ENCODE measurements at regions not wholly inside any gene's neighbourhood (a gene's known extent, or its start where the extent isn't known, plus 50 kb on each side); places are given as distances from the start of the nearest gene placed in this dataset.
A peak's percentile ranks its signal among the peaks of the same experiment; 100 is the strongest.
"Not testable (repeated sequence)": the region's sequence is repeated elsewhere in the genome, so short reads cannot be mapped to it uniquely, and the experiment has no call there.

DNA sequence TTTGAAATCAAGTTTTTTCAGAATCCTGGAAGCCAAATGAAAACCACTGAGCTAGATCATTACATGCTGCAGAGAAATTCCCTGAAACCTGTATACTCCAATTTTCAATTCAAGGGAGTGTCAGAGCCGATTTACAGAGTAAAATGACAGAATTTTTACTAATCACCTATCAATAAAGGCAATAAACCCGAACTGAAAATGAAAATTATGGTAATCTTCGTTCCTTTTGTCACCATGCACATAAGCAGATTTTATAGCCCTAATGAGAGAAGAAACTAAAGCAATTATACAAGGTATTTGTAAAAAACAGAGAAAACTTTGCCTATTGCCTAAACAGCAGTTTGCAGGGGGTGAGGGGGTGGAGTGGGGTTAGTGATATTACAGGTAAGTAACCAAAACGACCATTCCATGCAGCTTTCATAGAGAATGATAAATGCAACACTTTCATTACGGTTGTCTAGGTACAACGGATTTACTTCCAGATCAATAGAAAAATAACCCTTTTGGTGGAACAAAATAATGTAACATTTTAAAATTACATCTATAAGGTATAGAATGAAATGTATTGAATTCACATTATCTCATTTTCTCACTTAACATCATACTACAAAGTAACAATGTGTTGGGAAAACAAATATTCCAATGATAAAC, 115.2 kb upstream of the BEND6 start:
- DNase-seq (ENCODE audit: low spot score) (no peak), FAIRE-seq (no peak)

DNA sequence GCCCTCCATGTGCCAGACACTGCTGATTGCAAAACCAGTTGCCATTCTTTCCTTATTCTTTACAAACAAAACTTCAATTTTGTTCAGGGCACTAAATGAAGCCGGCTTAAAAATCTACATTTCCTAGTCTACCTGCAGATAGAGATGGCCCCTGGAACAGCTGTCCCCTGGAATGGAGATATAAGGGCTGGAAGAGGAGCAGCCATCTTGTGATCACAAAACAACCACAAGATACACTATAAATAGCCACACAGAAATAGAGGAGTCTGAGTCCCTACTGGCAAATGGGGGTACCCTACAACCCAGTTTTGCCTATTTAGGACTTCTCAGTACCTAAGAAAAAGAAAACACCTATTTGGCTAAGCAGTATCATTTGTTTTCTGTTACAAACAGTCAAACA, 115.9 kb upstream of the BEND6 start:
- FAIRE-seq (peak; percentile 32), DNase-seq (ENCODE audit: low spot score) (no peak)

DNA sequence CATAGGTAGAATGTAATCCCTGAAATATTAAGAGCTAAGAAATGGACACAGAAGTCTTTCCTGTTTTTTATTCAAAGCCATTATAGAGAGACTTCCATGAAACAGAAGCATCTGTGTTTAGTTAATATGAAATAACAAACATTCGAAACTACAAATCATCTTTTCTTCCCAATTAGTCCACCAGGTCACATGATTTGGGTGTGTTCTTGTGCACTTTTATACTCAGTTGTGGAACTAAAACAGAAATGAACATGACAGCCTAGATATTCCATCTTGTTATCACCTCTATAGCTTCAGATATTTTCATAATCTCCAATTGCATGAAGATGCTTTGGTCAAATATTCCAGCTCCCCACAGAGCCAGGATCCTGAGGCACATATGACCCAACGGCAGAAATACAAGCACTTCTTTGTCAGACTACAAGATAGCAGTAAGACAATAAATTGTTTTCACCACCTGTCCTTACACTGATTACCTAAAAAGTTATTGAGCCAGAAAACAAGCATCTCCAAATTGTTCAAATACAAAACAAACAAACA, 116.8 kb upstream of the BEND6 start:
- DNase-seq (ENCODE audit: low spot score), result no peak
- FAIRE-seq, result no peak

DNA sequence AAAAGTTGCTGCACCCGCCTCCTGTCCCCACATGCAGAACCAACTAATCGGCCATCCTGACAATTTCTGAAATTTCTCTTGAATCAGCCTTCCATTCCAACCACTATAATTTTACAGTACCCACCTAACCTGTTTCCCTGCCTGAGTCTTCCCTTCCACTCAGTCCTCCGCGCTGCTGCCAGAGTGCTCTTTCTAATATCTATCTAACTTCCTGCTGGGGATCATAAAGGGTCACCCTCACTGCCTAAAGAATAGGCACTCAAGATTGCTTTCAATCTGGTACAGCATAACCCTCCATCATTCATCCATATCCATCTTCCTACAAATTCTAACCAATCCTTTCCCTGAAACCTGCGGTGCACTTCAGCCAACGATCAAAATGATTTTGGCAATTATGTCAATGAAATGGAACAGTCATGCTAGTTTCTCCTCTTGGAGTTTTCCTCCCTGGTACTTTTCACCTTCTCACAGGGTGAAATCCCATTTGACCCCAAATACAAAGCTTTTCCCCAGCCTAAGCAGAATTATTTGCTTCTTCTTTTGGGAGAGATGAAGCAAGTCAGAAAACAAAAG, 117.5 kb upstream of the BEND6 start:
- DNase-seq (ENCODE audit: low spot score) (no peak), FAIRE-seq (no peak)

DNA sequence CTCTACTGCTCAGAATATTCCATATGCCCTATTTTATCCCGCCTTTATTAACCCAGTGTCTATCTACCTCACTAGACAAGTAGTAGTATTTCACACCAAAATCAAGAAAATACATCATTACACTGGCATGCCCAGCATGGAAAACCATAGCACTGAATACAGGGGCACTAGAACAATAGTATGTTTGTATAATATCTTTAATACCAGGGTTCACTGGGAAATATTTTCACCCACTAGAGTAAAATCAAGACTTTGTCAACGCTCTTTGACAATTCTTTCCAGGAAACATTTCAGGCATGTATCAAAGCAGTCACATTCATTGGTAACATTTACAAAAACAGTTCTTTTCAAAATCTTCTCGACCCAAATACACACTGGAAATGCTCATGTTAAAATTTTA, 119.3 kb upstream of the BEND6 start:
- no peak for FAIRE-seq
- DNase-seq (ENCODE audit: low spot score), result no peak

DNA sequence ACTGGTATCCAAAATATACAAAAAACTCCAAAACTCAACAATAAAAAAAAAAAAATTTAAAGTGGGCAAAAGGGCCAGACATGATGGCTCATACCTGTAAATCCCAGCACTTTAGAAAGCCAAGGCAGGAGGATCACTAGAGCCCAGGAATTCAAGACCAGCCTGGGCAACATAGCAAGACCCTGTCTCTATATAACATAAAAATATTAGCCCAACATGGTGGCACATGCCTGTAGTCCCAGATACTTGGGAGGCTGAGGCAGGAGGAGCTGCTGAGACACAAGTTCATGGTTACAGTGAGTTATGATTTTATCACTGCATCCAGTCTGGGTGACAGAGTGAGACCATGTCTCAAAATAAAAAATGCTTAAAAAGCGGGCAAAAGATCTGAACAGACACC, 121.0 kb upstream of the BEND6 start:
- DNase-seq (ENCODE audit: low spot score) (no peak), FAIRE-seq (peak; percentile 5)

DNA sequence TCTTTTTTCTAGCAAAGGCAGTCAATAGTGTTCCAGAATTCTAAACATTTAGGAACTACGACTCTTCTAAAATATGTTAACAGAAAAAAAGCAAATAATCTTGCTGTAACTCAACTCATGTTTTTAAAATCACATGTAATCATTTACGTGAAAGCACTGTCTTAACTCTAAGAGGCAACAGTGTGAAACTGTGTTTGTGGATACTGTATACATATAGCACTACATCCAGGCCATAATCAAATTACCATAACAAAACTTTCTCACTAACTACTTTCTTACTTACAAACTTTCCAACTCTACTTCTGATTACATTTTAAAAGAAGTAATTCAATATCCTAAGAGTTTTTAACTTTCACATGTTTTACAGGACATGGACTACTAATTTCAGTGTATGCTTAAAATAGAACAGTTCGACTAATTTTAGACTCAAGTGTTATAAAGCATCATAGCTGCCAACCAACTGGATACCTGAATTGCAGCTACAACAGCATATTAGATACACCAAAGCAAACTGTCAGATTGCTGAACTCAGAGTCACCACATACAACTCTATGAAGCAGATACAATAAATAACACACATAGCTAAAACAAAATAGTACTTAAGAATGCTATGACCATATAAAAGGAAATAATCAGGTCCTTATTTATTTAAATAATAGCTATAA, 121.6 kb upstream of the BEND6 start:
- DNase-seq (ENCODE audit: low spot score) (no peak), FAIRE-seq (no peak)

DNA sequence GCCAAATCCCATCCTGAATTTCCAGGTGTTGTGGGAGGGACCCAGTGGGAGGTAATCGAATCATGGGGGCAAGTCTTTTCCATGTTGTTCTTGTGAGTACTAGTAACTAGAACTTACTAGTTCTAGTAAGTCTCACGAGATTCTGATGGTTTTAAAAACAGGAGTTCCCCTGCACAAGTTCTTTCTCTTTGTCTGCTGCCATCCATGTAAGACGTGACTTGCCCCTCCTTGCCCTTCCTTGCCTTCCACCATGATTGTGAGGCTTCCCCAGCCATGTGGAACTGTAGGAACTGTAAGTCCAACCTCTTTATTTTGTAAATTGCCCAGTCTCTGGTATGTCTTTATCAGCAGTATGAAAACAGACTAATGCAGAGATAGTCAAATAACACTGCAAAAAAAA, 122.7 kb upstream of the BEND6 start:
- DNase-seq (ENCODE audit: low spot score) (no peak), FAIRE-seq (no peak)

DNA sequence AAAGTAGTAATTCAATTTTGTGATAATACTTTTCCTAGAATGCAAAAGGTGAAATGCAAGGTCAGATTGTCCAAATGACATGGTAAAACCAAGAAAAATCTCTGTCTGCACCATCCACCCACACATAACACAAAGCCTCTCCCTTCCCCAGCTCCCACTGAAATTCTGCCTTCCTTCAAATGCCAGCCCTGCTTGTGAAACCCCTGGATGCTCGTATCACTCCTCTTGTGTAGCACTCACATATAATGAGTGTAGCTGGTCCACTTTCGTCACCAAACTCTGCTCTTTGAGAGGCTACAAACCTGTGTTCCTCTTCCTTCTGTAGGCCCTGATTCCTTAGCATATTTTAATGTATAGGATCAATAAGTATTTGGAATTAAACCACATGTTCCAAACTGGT, 123.6 kb upstream of the BEND6 start:
- DNase-seq (ENCODE audit: low spot score) (no peak), FAIRE-seq (no peak)

DNA sequence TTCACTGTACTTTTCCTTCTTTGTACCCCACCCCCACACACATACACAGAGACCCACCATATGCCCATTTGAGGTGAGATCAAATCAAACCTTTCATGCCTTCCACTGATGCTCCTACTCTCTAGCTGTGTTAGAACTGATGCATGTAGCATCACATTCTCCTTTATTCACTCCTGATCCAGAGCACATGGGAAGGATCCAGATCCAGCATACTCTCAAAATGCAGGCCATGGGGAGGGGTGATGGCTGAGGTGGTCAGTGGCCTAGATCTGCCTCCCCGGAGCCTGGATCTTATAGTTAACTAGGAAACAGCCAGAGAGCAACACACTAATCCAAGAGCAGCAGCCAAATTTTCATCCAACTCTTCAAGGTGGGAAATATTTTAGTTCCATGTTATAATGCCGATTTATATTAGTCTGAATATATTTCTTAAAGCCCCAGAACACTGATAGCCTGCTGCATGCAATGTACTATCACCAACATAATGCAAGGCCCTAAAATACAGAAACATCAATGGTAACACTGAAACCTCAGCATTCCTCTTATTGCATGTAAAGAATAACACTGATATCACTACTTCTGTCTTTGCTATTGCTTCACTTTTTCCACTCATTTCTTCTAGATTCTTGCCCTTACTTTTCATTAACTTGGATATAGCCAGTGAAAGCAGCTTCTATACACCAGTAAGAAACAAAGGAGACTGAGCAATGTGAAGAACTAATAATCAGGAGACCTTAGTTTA, 126.8 kb upstream of the BEND6 start:
- FAIRE-seq, result peak; percentile 37
- DNase-seq (ENCODE audit: low spot score), result no peak

DNA sequence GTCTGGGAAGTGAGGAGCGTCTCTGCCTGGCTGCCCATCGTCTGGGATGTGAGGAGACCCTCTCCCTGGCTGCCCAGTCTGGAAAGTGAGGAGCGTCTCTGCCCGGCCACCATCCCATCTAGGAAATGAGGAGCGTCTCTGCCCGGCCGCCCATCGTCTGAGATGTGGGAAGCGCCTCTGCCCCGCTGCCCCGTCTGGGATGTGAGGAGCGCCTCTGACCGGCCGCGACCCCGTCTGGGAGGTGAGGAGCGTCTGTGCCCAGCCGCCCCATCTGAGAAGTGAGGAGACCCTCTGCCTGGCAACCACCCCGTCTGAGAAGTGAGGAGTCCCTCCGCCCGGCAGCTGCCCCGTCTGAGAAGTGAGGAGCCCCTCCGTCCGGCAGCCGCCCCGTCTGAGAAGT, 130.5 kb upstream of the BEND6 start:
- not testable (repeated sequence) for DNase-seq (ENCODE audit: low spot score); FAIRE-seq

DNA sequence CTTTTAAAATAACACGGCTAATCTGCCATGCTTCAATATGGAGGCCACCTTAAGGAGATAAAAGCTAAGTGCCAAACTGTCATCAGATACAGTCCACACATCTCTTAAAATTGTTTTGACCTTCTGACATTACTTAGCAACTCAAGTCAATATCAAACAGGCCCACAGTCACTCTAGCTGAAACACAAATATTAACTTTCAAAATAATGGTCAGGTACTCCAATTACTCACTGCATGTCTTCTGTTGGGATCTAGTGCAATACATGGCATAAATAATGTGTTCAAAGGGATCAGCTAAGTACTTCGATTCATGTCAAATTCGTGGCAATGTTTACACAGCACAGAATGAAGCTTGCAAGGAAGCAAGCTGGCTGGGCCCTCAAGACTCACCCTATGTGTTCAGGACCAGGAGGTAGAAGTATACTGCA, 133.9 kb upstream of the BEND6 start:
- DNase-seq (ENCODE audit: low spot score) (no peak), FAIRE-seq (peak; percentile 13)

DNA sequence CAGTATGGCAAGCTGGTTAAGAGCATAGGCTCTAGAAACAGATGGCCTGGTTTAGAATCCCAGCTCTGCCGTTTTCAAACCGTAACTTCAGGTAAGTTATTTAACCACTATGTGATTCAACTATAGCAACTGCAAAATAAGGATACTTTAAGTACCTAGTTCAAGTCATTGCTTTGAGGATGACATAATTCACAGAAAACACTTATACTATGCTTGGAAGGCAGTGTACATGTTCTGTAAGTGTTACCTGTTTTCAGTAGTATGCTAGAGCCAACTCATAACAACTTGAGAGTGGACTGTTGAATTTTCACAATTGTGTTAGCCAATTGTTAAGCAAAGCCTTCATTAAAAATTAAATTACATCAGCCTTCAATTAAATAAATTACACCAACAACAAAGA, 134.8 kb upstream of the BEND6 start:
- no peak for FAIRE-seq
- no peak for DNase-seq (ENCODE audit: low spot score)

DNA sequence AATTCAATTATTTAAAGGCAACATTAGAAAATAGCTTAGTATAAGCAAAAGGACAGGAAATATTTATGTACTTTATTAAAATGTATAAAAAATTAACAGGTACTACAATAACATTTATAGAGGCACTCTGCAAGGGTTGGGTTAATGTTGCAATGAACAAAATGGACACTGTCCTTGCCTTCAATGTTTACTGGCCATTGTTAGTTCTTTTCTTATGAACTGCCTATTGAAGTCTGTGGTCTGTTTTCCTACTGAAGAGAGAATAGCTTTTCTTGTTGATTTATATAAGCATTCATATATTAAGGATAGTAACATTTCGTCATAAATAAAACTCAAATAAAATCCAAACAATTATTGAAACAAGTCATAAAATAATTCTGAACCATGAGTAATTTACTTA, 135.3 kb upstream of the BEND6 start:
- DNase-seq (ENCODE audit: low spot score) (no peak), FAIRE-seq (no peak)

DNA sequence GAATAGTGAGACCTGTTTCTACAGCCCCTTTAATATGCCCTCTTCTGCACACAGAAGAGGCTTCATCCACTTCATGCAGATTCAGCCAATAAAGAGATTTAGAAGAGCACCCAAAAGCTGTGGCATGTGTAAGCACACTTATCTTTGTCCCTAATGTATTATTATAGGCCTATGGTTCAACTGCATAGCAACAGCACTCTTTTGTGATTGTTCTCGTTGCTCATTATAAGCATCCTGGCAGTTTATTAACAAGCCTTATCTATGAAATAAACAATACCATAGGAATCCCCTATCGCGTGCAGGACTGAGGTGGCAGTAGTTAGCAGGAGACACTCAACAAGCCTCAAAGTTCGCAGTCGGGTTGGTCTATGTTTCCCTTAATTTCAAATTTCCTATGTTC, 138.5 kb upstream of the BEND6 start:
- no peak for DNase-seq (ENCODE audit: low spot score)
- FAIRE-seq, result no peak

DNA sequence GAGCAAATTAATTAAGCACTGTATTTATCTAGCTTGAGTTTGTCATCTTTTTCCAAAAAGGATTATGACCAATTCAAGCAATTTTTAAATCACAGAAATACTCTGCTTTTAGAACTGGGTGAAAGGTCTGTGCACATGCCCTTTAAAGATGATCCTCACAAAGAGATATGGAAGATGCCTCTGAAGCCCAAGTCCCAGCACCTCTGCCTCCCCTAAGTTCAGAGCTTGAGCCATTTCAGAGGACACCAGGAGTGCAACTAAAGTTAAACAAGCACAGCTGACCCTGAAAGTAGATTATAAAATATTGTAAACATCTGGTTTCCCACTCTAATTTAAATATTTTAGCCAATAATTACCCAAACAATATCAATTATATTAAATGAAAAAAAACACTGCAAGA, 139.5 kb upstream of the BEND6 start:
- no peak for FAIRE-seq
- no peak for DNase-seq (ENCODE audit: low spot score)

DNA sequence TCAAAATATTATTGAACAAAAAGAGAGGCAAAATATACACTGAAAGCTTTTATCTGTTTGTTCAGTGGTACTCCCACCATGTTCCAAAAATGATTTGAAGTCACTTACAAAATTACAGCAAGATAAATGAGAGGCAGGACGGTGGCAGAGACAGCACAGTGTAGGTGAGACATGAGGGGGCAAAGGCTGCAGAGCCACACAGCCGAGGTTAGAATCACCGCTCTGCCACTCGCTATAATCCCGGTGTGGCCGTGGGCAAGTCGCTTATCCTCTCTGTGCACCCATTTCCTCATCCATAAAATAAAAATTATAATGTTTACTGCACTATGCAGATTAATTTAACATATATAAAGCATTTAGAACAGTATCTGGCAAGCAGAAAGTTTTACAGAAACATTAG, 140.1 kb upstream of the BEND6 start:
- FAIRE-seq (no peak), DNase-seq (ENCODE audit: low spot score) (no peak)

DNA sequence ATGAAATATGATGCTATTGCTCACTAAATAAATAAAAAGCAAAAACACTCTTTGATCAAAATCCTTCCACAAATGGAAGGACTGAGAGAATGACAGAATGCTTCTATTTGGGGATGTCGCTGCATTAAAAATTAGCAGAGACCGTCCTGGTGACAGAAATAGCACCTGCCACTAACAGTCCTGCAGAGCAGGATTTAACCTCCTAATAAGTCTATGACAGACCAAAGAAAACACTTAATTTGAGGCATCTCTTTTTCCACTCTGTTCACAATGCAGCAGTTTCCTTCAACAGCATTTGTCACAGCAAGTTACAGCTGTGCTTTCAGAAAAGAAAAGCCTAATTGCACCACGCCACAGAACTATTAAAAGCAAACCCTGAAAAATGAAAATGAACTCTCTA, 140.6 kb upstream of the BEND6 start:
- no peak for FAIRE-seq
- DNase-seq (ENCODE audit: low spot score), result no peak

DNA sequence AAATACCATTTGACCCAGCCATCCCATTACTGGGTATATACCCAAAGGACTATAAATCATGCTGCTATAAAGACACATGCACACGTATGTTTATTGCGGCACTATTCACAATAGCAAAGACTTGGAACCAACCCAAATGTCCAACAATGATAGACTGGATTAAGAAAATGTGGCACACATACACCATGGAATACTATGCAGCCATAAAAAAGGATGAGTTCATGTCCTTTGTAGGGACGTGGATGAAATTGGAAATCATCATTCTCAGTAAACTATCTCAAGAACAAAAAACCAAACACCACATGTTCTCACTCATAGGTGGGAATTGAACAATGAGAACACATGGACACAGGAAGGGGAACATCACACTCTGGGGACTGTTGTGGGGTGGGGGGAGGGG, 142.1 kb upstream of the BEND6 start:
- DNase-seq (ENCODE audit: low spot score); FAIRE-seq: not testable (repeated sequence)

DNA sequence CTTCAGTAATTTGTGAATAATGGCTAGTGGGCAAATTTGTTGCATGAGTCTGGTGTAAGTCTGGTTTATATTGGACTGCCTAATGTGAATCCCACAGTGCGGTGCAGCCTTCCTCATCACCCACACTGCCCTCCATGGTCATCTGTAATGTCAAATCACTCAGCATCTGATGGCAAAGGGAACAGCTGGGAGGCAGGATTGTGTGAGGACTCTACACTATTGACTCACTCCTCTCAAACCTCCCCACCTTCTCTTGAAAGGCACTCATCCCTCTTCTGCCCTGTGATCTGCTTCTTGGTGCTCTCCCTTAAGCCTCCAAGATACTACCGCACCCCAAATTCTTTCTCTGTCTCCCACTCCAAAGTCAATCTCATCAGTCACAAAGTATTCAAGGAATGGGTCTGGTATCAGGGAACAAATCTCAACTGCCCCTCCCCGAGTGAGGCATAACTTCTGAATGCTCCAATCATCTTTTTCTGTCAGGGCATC, 146.0 kb upstream of the BEND6 start:
- FAIRE-seq, result peak; percentile 65

DNA sequence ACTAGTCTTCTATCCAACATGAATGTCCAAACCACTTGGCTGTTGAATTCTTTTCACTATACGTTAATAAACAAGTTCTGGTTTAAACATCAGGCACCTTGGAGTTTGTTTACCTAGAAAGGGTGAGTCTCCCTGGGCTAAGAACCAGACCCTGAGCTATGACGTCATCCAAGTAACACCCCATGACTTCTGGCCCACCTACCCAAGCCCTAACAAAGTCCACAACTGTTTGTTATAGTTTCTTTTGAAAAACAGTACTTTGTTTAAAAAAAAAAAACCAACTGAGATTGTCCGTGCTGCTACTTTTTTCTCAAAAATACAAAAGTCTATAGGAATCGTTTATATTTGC, 146.9 kb upstream of the BEND6 start:
- no peak for FAIRE-seq
- no peak for DNase-seq (ENCODE audit: low spot score)

More for the DNA sequence above, 146.0 kb upstream of the BEND6 start:
- DNase-seq (ENCODE audit: low spot score), result peak; percentile 41

Measured in urothelium cell line (cell line).